ENCODE measurements at regions not wholly inside any gene's neighbourhood (a gene's known extent, or its start where the extent isn't known, plus 50 kb on each side); places are given as distances from the start of the nearest gene placed in this dataset.

DNA sequence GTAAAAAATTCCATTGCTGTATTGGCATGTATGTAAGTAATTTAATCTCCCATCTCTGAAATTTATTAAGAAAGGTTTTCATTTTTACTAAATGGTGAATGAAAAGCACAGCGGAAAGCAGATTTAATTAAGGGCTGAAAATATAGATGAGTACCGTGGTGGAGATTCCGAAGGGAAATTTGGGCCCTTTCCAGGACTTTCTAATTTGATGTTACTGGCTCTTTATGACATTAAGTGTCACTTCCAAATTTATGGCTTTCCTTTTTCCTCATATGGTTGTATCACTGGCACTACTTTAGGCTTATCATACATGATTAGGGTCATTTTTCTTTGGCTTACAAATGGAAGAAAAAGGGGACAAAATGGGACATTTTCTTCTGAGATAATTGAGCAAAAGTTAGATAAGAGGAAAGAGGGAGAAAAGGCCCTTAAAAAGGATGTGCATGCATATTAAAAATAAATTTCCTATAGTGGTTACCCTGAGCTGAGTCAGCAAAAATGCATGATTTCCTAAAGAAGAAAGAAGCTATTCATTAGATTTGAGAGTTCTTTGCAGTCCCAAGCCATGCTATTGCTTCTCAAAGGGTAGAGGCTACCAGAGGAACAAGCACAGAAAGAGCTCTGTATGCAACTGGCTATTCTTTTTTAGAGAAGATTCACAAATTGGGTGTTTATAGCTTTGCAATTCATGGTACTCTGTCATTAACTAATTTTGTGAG is 74.9 kb upstream of the CNIH3 start (continued):
- no peak for TF ChIP-seq CEBPZ (IDR thresholded peaks at IDR 0.05; ENCODE audit: low read depth, low read length)
- TF ChIP-seq, protein P1, sequence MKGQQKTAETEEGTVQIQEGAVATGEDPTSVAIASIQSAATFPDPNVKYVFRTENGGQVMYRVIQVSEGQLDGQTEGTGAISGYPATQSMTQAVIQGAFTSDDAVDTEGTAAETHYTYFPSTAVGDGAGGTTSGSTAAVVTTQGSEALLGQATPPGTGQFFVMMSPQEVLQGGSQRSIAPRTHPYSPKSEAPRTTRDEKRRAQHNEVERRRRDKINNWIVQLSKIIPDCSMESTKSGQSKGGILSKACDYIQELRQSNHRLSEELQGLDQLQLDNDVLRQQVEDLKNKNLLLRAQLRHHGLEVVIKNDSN (IDR thresholded peaks at IDR 0.05; ENCODE audit: borderline replicate concordance, extremely low read length, insufficient read depth, low read depth, low read length): no peak
- TF ChIP-seq TCF3 (IDR thresholded peaks at IDR 0.05; ENCODE audit: borderline replicate concordance, insufficient read depth, low read depth, low read length): no peak
- no peak for TF ChIP-seq SMAD5 (IDR thresholded peaks at IDR 0.05; ENCODE audit: low read depth)
- TF ChIP-seq, protein P2, sequence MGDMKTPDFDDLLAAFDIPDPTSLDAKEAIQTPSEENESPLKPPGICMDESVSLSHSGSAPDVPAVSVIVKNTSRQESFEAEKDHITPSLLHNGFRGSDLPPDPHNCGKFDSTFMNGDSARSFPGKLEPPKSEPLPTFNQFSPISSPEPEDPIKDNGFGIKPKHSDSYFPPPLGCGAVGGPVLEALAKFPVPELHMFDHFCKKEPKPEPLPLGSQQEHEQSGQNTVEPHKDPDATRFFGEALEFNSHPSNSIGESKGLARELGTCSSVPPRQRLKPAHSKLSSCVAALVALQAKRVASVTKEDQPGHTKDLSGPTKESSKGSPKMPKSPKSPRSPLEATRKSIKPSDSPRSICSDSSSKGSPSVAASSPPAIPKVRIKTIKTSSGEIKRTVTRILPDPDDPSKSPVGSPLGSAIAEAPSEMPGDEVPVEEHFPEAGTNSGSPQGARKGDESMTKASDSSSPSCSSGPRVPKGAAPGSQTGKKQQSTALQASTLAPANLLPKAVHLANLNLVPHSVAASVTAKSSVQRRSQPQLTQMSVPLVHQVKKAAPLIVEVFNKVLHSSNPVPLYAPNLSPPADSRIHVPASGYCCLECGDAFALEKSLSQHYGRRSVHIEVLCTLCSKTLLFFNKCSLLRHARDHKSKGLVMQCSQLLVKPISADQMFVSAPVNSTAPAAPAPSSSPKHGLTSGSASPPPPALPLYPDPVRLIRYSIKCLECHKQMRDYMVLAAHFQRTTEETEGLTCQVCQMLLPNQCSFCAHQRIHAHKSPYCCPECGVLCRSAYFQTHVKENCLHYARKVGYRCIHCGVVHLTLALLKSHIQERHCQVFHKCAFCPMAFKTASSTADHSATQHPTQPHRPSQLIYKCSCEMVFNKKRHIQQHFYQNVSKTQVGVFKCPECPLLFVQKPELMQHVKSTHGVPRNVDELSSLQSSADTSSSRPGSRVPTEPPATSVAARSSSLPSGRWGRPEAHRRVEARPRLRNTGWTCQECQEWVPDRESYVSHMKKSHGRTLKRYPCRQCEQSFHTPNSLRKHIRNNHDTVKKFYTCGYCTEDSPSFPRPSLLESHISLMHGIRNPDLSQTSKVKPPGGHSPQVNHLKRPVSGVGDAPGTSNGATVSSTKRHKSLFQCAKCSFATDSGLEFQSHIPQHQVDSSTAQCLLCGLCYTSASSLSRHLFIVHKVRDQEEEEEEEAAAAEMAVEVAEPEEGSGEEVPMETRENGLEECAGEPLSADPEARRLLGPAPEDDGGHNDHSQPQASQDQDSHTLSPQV (IDR thresholded peaks at IDR 0.05): no peak
- no peak for TF ChIP-seq STAT3 (IDR thresholded peaks at IDR 0.05; ENCODE audit: low read depth, low read length)
- no peak for TF ChIP-seq BACH1 (IDR thresholded peaks at IDR 0.05; ENCODE audit: borderline replicate concordance)
- no peak for TF ChIP-seq EED (IDR thresholded peaks at IDR 0.05; ENCODE audit: low read depth)
- no peak for TF ChIP-seq BCL11A (IDR thresholded peaks at IDR 0.05; ENCODE audit: low read depth, low read length)
- TF ChIP-seq POU2F2 (IDR thresholded peaks at IDR 0.05; ENCODE audit: borderline replicate concordance, low read depth, low read length): no peak

Measured in GM12878 (cell line).